ENCODE measurements at regions not wholly inside any gene's neighbourhood (a gene's known extent, or its start where the extent isn't known, plus 50 kb on each side); places are given as distances from the start of the nearest gene placed in this dataset.

DNA sequence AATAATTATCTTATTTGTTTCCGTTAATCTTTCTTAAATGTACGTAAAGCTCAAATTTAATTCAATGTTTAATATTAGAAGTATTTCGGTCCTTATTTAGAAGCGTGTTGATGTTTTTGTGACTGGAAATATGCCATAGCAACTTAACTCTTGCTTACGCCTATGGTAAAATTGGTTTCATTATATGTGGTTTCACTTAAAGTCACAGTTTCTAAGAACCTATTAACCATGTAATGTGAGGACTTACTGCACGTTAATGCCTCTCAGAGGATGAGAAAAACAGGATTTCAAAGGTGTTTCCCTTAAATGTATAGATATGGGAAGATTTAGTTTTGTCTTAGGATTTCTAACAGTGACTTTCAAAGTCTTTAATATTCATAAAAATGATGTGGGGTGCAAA is 206.4 kb upstream of the IL15 start:
- TF ChIP-seq POLR2A (IDR thresholded peaks at IDR 0.05): no peak
- TF ChIP-seq CTCF (IDR thresholded peaks at IDR 0.05 in 4 of 5, conservative IDR thresholded peaks at IDR 0.05 in 1 of 5): no peak
- H3K27me3 ChIP-seq: no peaks in the 10 kb centered on the region
- DNase-seq (no peak), ATAC-seq (no peak)
- no peaks in the 10 kb centered on the region for H3K9me3 ChIP-seq
- peaks cover 5 to 7% of the 10 kb centered on the region in 2 donors for H3K4me1 ChIP-seq
- in situ Hi-C loops (cut with MboI; ENCODE audit: low sequenced_read_pairs in 4 of 4): no loop called here
- no peak overlapping the region for H3K4me3 ChIP-seq
- H3K27ac ChIP-seq: no peak overlapping the region
- intact Hi-C loops (cut with DNase I; ENCODE audit: low total_unique reads): loop anchor here (10.0 kb wide), 2 partner anchors 95 to 125 kb away; no protein-coding TSS in a partner anchor
- H3K36me3 ChIP-seq: no peaks in the 10 kb centered on the region

GRCh38 chr4:141430686-141431085 is 205.7 kb upstream of the IL15 start:
- no peaks in the 10 kb centered on the region for H3K36me3 ChIP-seq
- DNase-seq (no peak), ATAC-seq (no peak)
- H3K27me3 ChIP-seq: no peaks in the 10 kb centered on the region
- in situ Hi-C loops (cut with MboI; ENCODE audit: low sequenced_read_pairs in 4 of 4) (no loop called here), intact Hi-C loops (cut with DNase I; ENCODE audit: low total_unique reads) (no loop called here)
- no peaks in the 10 kb centered on the region for H3K9me3 ChIP-seq
- peaks cover 1 to 3% of the 10 kb centered on the region in 2 donors for H3K4me1 ChIP-seq
- no peak overlapping the region for H3K27ac ChIP-seq
- H3K4me3 ChIP-seq: no peak overlapping the region
- TF ChIP-seq POLR2A (IDR thresholded peaks at IDR 0.05): no peak
- TF ChIP-seq CTCF (IDR thresholded peaks at IDR 0.05 in 4 of 5, conservative IDR thresholded peaks at IDR 0.05 in 1 of 5): no peak

GRCh38 chr4:141432000-141432712 is 204.2 kb upstream of the IL15 start:
- DNase-seq (no peak), ATAC-seq (no peak)
- Histone ChIP-seq H3K9me3 (no peaks in the 10 kb centered on the region), H3K4me1 (no peaks in the 10 kb centered on the region), H3K27me3 (no peaks in the 10 kb centered on the region), H3K27ac (no peak overlapping the region), H3K4me3 (no peak overlapping the region), H3K36me3 (no peaks in the 10 kb centered on the region)
- TF ChIP-seq CTCF (IDR thresholded peaks at IDR 0.05 in 4 of 5, conservative IDR thresholded peaks at IDR 0.05 in 1 of 5): no peak
- no peak for TF ChIP-seq POLR2A (IDR thresholded peaks at IDR 0.05)
- in situ Hi-C loops (cut with MboI; ENCODE audit: low sequenced_read_pairs in 4 of 4): no loop called here
- intact Hi-C loops (cut with DNase I; ENCODE audit: low total_unique reads): no loop called here

DNA sequence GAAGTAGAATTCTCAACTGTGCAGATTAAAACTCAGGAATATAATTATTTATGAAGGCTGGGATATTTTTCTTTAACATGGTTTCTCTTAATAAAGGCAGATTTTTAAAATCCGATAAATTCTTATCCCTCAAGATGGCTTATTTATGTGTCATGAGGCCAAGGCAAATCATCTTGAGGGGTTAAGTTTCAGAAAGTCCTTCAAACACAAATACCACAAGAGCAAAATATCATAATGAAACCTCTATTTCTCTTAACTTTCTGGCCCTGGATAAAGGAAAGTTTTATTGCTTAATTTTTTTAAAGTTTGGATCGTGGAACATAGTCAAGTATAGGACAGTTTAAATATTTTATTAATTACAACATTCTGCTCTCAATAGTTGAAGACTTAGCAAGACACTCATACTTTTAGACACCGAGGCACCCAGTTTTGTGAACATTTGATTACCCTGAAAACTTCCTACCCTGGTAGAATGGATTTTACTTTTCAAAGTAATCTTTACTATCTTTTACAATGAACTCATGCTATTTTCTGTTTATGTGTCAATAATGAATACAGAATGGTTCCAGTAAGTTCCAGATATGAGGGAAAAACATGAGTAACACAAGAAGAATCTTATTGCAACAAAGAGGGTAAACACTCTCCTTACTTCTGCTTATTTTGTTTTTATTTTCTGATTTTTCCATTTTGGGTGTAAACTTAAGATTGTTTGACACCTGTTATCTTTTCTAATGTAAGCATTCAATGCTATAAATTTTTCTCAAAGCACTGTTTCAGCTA is 200.7 kb upstream of the IL15 start:
- no peak for TF ChIP-seq CTCF (IDR thresholded peaks at IDR 0.05 in 4 of 5, conservative IDR thresholded peaks at IDR 0.05 in 1 of 5)
- no peak for TF ChIP-seq POLR2A (IDR thresholded peaks at IDR 0.05)
- intact Hi-C loops (cut with DNase I; ENCODE audit: low total_unique reads): no loop called here

More for the DNA sequence above, 200.7 kb upstream of the IL15 start:
- Histone ChIP-seq H3K36me3 (no peaks in the 10 kb centered on the region), H3K27ac (no peak overlapping the region), H3K4me3 (no peak overlapping the region), H3K27me3 (no peaks in the 10 kb centered on the region), H3K4me1 (no peaks in the 10 kb centered on the region), H3K9me3 (no peaks in the 10 kb centered on the region)
- in situ Hi-C loops (cut with MboI; ENCODE audit: low sequenced_read_pairs in 4 of 4): no loop called here
- ATAC-seq: no peak
- DNase-seq: no peak
